Ectodermal cell (in vitro differentiated cells): ENCODE measurements at regions not wholly inside any gene's neighbourhood (a gene's known extent, or its start where the extent isn't known, plus 50 kb on each side); places are given as distances from the start of the nearest gene placed in this dataset.

ENCODE experiments used
- H3K27ac ChIP-seq: 2 replicates; pipeline ENCODE4 v1.7.0; 2013; ENCODE audit warnings: mild to moderate bottlenecking, low read depth, low read length; ENCODE audit not compliant: insufficient read depth, poor library complexity, severe bottlenecking
- H3K27me3 ChIP-seq: 2 replicates; pipeline ENCODE4 v1.7.0; 2013; ENCODE audit warnings: mild to moderate bottlenecking, low read length; ENCODE audit not compliant: insufficient read depth, control insufficient read depth, poor library complexity, severe bottlenecking
- H3K36me3 ChIP-seq: one replicate; pipeline ENCODE4 v1.7.0; 2013; ENCODE audit warnings: low read length; ENCODE audit not compliant: control insufficient read depth, insufficient read depth
- H3K4me1 ChIP-seq: one replicate; pipeline ENCODE4 v1.7.0; 2013; ENCODE audit warnings: low read length; ENCODE audit not compliant: control insufficient read depth, insufficient read depth
- H3K4me3 ChIP-seq: 2 replicates; pipeline ENCODE4 v1.7.0; 2013; ENCODE audit warnings: low read depth, low read length, control low read depth; ENCODE audit not compliant: insufficient read depth
- H3K9me3 ChIP-seq: 2 replicates; pipeline ENCODE4 v1.7.0; 2013; ENCODE audit warnings: mild to moderate bottlenecking, low read length, moderate library complexity; ENCODE audit not compliant: control insufficient read depth
- WGBS, 2 experiments: methylation state at CpG; one replicate each; pipeline ENCODE4 v1.1.7; 2013; ENCODE audit warnings: missing lambda C conversion rate in 2 of 2; 5-methylcytosine and 5-hydroxymethylcytosine counted together

DNA sequence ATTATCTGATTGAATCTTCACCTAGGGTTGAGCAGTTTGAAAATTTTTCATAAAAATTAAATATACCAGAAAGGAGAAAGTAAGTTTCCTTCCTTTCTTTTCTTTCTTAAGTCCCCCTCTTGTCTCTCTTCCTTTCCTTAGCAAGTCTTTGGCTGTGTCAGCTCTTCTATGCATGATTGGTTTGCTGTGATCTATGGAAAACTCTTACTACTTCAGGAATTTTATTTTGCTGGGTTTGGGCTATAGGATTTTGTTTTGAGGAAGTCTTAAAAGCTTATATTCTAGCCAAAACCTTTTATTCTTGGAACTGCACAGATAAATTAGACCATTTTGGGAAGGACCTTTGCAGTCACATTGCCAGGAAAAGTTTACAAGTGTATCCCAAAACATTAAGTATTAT lies 173.4 kb upstream of the CITED2 start:
- Histone ChIP-seq H3K27ac (peak overlapping the region; percentile 18), H3K27me3 (no peaks in the 10 kb centered on the region), H3K4me1 (peaks cover 20% of the 10 kb centered on the region), H3K9me3 (no peaks in the 10 kb centered on the region), H3K36me3 (no peaks in the 10 kb centered on the region), H3K4me3 (no peak overlapping the region)

DNA sequence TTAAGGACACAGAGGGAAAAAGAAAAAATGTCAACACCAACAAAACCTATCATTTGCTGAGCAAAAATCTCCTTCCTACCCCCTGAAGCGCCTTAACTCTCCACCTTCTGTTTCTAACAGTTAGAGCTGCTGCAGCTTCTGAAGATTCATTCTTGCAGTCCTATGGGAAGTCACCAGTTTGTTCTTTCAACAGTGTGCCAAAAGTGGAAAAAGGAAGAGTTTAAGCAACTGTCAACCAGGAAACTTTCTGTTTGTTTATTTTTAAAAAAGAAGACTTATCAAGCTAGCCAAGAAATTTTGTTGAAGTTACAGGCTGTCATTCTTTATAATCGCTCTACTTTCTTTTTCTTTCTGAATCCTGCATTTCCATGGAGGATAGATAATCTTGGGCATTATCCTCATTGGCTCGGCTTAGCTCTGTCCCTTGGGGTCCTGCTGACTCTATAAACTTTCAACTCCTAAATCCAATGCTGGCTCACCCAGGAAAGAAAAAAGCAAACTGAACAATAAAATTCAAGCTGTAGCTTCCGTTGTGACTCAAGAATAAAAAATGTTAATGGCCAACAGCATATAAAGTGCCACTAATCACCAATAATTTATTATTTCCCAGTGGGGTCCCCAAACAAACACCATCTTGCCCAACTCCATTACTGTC lies 172.8 kb upstream of the CITED2 start:
- Histone ChIP-seq H3K27me3 (no peaks in the 10 kb centered on the region), H3K4me3 (no peak overlapping the region), H3K36me3 (no peaks in the 10 kb centered on the region), H3K27ac (peak overlapping the region; percentile 18), H3K4me1 (peaks cover 20% of the 10 kb centered on the region), H3K9me3 (no peaks in the 10 kb centered on the region)
- WGBS, 2 experiments: 79 to 88% methylated on average over 4 of the region's 4 CpGs

DNA sequence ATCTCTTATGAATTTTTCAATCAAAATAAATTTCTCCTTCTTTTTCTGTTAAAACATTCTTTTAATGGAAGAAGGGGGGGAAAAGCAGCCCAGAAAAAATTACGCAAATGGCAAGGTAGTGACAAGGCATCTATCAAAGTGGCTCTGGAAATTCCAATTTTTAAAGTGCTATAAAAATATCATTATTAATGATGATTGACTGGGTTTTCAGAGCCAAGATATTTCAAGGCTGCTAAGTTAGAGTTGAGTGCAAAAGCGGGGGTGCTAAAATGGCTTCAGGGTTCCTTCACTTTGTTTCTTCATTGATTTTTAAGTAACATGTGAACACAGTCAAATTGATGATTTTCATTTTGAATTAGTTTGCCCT lies 171.6 kb upstream of the CITED2 start:
- no peak overlapping the region for H3K4me3 ChIP-seq
- H3K27me3 ChIP-seq: no peaks in the 10 kb centered on the region
- H3K4me1 ChIP-seq: peaks cover 20% of the 10 kb centered on the region
- WGBS, 2 experiments: 84 to 88% methylated on average over 1 to 2 of the region's 2 CpGs
- no peaks in the 10 kb centered on the region for H3K36me3 ChIP-seq
- H3K9me3 ChIP-seq: no peaks in the 10 kb centered on the region
- H3K27ac ChIP-seq: no peak overlapping the region

DNA sequence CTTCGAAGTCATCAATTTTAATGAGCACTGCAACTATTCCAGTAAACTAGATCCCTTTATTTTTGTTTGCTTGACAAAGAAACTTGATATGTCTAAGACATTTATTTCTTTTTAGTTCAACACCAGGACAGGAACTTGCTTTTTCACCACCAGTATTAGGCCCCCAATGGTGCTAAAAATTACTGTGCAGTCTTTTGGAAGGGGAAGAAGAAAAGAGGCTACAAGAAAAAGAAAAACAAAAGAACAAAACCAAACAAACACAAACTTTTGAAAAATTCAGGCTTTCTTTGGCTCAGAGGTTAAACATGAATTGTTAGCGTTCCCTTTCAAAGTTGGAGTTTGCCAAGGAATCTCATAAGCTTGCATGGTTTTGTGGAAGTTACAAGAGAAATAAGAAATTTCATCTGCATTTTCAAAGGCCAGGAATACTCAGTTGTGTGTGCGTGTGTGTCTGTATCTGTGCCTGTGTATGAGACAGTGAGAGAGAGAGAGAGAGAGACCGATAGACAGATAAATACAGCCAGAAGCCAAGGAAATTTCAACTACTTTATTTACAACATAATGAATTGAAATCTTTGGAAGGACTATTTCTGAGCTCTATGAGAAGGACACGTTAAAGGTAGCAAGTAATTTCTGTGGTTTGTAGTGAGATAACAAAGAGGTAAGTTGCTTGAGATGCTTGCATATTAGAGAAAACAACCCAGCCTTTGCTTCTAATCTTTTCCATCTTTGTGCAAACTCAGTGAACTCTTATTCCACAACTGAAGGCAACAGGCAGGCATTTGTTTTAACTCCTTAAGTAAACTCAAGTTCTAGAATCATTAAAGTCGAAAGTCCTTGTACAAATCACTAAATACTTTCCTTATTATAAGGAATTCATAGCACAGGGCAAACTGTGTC lies 171.0 kb upstream of the CITED2 start:
- no peak overlapping the region for H3K4me3 ChIP-seq
- no peaks in the 10 kb centered on the region for H3K36me3 ChIP-seq
- no peaks in the 10 kb centered on the region for H3K9me3 ChIP-seq
- H3K27ac ChIP-seq: no peak overlapping the region
- H3K27me3 ChIP-seq: no peaks in the 10 kb centered on the region
- 86 to 91% methylated on average over 5 of the region's 6 CpGs for WGBS, 2 experiments
- H3K4me1 ChIP-seq: peaks cover 20% of the 10 kb centered on the region

DNA sequence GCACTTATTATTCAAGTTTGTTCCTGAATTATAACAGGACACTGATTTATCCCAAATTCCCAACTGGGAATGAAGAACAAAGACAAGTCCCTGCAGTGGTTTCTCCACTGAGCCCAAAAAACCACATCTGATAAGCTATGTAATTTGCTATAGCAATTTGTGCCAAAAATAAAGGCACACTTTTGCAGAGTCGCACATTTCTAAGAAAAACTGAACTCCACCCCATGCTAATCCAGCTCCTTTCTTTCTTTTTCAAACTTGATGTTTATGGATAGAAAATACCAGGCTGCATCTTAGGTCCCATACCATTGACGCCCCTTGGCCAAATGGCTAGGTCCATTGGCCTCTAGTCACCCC lies 170.2 kb upstream of the CITED2 start:
- H3K27ac ChIP-seq: no peak overlapping the region
- H3K27me3 ChIP-seq: no peaks in the 10 kb centered on the region
- 92 to 95% methylated on average over 2 of the region's 2 CpGs for WGBS, 2 experiments
- no peaks in the 10 kb centered on the region for H3K36me3 ChIP-seq
- no peaks in the 10 kb centered on the region for H3K9me3 ChIP-seq
- no peak overlapping the region for H3K4me3 ChIP-seq
- H3K4me1 ChIP-seq: peaks cover 20% of the 10 kb centered on the region

DNA sequence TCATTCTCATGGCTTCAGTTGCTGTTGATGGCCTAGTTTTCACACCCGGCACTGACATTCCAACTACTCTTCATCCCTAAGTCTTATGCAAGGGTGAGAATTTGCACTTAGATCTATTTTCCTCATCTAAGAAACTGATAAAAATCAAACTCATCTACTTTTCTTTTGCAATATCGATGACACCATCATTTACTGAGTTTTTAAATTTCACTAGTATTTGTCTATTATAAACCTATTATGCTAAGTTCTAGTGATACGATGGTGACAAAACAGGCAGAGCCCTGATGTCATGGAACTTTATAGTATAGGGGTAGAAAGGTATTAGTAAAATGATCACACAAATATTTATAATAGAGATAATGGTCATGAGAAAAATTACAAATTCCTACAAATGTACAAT lies 167.9 kb upstream of the CITED2 start:
- no peak overlapping the region for H3K4me3 ChIP-seq
- H3K27ac ChIP-seq: no peak overlapping the region
- no peaks in the 10 kb centered on the region for H3K36me3 ChIP-seq
- 53 to 61% methylated on average over 1 of the region's 3 CpGs for WGBS, 2 experiments
- peaks cover 14% of the 10 kb centered on the region for H3K4me1 ChIP-seq
- no peaks in the 10 kb centered on the region for H3K27me3 ChIP-seq
- H3K9me3 ChIP-seq: no peaks in the 10 kb centered on the region

DNA sequence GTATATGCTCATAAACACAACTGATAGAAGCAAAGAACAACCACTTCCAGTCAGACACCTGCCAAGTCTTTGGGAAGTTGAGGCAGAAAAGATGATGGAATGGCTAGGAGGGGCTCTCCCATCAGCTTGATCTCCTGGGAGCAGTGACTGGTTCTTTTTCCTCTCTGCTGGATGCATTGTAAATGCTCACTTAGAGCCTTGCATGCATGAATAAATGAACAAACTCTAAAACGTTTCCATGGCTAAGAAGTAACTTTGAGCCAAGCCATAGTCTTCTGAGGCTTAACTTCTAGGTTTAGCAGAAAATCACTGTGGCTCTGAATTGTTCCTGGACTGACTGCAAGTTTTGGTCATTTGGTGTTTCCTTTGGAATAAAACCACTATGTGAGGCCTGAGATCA lies 166.4 kb upstream of the CITED2 start:
- no peak overlapping the region for H3K4me3 ChIP-seq
- H3K27ac ChIP-seq: no peak overlapping the region
- H3K4me1 ChIP-seq: no peaks in the 10 kb centered on the region
- WGBS, 2 experiments: 35 to 52% methylated on average over 1 of the region's 1 CpG
- H3K36me3 ChIP-seq: no peaks in the 10 kb centered on the region
- H3K9me3 ChIP-seq: no peaks in the 10 kb centered on the region
- no peaks in the 10 kb centered on the region for H3K27me3 ChIP-seq

DNA sequence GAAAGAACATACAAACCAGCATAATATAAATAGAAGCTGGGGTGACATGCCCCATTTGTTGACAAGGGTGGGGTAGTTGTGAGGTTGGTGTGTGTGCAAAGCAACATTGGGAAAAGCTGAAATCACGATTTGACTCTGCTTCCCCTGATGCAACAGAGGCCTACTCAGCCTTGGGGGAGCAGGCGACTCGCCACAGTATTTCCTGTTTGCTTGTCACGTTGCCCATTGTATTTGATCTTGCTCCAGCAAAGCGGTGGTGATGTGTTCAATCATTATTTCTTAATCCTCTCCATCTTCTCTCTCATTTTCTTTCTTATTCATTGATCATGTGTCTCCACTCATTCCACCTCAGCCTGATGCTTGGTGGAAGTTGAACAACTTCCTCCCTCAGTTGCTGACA lies 165.8 kb upstream of the CITED2 start:
- Histone ChIP-seq H3K27me3 (no peaks in the 10 kb centered on the region), H3K4me3 (no peak overlapping the region), H3K36me3 (no peaks in the 10 kb centered on the region), H3K4me1 (no peaks in the 10 kb centered on the region), H3K27ac (peak overlapping the region; percentile 20), H3K9me3 (no peaks in the 10 kb centered on the region)
- 90 to 93% methylated on average over 5 of the region's 5 CpGs for WGBS, 2 experiments

DNA sequence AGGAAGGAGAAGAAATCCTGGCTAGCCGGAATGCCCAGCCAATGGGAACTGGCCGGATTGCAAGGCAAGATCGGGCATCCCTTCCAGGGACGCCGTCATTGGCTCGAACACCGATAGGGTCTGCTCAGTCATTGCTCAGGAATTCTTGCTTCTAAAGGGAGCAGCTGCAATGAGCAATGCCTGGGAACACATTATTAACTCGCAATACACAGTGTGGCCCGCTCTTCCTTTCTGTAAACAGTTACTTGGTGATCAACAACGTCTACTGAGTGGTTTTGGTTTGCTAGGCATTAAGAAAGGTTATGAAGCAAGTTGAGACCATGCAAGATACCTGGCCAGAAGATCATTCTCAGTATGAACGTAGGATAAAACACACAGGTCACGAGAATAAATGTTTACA lies 165.4 kb upstream of the CITED2 start:
- no peaks in the 10 kb centered on the region for H3K27me3 ChIP-seq
- WGBS, 2 experiments: 87 to 89% methylated on average over 12 of the region's 12 CpGs
- H3K27ac ChIP-seq: peak overlapping the region; percentile 20
- no peaks in the 10 kb centered on the region for H3K9me3 ChIP-seq
- no peak overlapping the region for H3K4me3 ChIP-seq
- H3K36me3 ChIP-seq: no peaks in the 10 kb centered on the region
- no peaks in the 10 kb centered on the region for H3K4me1 ChIP-seq

DNA sequence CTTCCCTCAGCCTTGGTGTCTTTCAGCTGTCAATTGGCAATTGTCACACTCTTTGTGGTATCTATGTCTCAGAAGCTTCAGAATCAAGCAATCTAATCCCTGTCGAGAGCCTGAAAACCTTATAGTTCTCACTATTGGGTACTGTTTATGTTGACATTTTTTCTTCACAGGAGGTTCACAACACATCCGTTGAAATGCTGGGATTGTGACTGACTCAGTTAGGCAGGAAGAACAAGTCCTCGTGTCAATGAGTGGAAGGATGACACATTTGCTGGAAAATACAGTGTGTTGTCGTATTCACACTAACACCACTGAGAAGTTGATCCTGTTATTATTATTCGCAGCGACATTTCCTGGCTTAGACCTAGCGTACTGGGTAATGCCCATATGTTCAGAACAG lies 163.9 kb upstream of the CITED2 start:
- Histone ChIP-seq H3K9me3 (no peaks in the 10 kb centered on the region), H3K4me3 (no peak overlapping the region), H3K27me3 (no peaks in the 10 kb centered on the region), H3K36me3 (no peaks in the 10 kb centered on the region), H3K27ac (no peak overlapping the region), H3K4me1 (peaks cover 9% of the 10 kb centered on the region)
- WGBS, 2 experiments: 82 to 90% methylated on average over 7 of the region's 7 CpGs
